CD4-positive, alpha-beta T cell treated with Interleukin-1 beta for 1 hour (primary cell): ENCODE measurements at regions not wholly inside any gene's neighbourhood (a gene's known extent, or its start where the extent isn't known, plus 50 kb on each side); places are given as distances from the start of the nearest gene placed in this dataset.
A peak's percentile ranks its signal among the peaks of the same experiment; 100 is the strongest.
"Not testable (repeated sequence)": the region's sequence is repeated elsewhere in the genome, so short reads cannot be mapped to it uniquely, and the experiment has no call there.

Source experiments
- DNase-seq, 2 donors: peaks; one replicate each; pipeline ENCODE4 v3.0.0-alpha.2; 2020 to 2022

DNA sequence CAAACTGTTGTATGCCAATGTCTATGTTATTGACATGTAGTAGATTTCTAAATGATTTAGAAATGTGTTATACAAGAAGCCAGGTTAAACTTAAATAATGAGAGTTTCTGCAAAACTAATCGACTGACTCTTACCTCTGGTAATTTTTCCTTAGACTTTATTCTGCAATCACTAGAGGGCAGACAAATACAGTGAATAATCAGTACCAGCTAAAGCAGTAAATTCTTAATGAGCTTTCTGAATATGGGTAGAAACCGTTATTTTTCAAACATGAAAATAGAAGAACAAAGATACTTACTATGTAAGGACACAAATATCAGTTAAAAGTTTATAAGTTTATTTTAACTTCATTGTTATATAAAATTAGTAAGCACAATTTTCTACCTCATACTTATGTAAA, 97.9 kb upstream of the RGS1 start:
- peak in 1 of 2 donors; percentile 55 for DNase-seq

DNA sequence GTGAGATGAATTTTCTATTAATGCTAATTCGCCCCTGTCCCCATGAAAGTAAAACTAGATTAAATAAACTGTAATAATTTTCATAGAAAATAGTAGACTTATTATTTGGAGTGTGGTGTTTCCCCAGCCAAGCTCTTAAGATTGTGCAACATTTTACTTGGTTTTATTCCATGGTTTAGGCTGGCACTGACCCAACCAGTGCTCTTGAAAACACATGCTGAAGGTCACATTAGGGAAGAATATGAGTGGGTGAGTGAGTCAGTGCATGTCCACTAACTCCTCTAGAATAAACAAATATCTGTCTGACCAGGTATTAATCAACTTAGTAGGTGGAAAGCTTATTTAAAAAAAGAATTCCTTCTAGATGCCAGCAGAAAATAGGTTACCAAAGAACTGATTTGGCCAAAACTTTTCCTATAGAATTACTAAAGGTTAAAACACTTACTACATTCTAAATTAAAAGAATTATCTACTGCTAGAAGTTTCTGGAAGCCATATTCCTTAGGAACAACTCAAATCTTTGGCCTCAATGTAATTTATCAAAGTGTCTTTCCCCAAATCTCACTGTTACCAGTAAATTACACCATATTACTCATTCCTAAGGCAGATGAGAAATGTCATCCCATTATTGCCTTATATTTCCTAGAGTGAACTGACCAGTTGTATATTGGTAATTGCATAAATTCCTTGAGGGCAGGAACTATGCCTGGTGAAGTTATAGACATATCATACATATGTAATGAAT, 89.7 kb upstream of the RGS1 start:
- no peak for DNase-seq

DNA sequence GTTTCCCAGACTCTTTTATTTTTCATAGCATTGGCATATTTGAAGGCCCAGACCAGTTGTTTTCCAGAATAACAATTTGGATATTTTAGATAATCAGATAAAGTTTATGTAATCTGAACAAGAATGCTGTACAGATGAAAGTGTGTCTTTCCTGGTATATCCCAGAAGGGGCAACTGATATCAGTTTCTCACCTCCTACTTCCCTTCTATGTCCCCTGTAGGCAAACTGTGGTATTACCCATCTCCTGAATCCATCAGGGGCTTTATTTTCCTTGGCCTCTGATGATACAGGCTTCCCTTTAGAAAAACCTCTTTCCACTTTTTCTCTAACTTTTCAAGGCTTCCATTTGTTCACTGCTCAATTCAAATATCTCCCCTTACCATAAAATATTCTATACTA, 87.5 kb upstream of the RGS1 start:
- no peak for DNase-seq

DNA sequence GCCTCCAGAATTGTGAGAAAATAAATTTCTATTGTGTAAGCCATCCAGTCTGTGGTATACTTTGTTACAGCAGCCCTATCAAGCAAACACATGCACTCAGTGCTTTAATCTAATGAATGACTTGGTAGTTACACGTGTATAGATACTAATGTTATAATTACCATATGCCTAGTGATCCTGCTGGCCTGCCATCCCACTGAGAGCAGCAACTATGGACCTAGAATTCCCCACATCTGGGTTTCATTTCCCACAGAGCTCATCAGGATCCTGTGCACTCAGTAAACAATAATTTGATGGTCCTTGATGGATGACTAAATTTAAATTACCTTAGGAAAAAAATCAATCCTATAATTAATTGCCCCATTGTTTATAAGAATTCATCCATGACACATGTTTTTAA, 86.5 kb upstream of the RGS1 start:
- DNase-seq, result no peak

DNA sequence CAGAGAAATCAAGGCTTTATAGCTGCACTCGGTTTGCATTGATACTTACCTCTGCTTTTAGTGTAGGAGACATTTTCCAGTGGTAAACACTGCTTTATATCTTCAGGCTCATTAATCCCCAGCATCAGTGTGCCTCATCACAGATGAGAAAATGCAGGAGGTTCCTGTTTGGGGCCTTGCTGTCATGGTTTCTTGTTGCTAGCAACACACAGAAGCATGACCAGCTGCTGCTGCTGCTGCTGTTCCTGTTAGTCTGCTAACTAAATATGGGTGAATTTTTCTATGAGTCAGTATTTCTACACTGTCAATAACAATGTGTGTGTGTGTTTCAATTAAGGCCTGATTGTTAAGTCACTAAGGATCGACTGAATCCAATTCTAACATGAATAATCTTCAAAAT, 85.8 kb upstream of the RGS1 start:
- DNase-seq, result peak in 1 of 2 donors; percentile 40

DNA sequence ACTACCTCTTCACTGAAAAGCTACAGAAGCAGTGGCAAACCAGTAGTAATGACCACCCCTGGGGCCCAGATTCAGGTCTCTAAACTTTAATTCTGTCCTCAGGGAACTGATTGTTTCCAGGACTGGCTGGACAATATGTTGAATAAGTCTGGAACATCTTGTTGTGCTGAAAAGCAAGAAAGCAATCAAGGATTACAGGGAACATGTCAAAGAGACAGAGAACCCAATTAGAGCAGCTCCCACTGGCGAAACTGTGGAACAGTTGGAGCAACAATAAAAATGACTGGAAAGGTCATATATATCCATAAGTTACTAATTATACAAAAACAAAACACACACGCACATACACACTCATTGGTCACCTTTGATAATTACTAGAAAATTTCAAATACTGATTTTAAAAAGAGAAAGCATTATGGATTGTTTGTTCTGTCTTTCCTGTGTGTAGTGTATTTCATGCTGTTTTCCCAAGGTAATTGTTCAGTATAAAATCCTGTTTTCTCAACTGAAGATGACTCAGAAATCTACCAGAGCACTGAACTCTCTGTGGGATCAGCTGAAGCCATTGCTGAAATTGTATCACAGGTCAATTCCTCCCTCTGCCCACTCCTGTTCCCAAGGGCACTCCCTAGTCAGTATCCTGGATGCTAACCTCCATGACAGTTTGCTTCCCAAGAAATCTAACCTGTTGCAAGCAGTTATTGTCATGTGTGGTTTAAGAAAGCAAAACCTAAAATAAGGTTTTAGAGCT, 83.6 kb upstream of the RGS1 start:
- no peak for DNase-seq

DNA sequence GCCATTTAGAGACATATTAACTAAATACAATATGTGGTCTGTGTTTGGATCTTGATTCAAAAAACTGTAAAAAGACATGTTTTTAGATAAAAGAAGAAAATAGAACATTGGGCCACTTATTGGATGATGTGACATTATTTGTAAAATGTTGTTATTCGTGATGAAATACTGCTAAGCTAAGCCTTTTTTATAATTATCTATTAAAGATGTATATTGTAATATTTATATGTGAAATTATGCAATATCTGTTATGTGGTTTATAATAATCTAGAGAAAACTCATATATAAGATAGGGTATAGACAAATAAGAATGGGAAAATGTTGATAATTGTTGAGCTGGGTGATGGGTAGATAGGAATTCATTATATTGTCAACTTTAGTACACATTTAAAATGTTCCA, 82.0 kb upstream of the RGS1 start:
- no peak for DNase-seq

DNA sequence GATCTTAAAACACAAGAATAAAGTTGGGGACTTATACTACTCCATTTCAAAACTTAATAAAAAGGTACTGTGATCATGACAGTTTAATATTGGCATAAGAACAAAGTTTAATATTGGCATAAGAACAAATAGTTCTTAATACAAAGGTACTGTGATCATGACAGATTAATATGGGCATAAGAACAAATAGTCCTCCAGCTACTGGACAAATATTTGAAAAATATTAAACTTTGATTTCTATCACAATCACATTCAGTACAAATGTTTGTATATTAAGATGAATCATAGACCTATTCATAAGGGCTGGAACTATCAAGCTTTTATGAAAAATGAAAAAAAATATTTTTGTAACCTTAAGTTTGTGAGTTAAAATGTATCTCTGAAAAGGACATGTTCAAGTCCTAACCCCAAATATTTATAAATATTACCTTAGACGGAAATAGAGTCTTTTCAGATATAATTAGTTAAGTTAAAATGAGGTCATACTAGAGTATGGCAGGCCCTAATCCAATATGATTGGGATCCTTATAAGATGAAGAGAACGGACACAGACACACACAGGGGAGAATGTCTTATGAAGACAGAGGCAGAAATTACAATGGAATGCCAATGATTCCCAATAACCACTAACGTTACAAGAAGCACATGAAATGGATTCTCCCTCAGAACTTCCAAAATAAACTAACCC, 79.1 kb upstream of the RGS1 start:
- DNase-seq, result no peak

DNA sequence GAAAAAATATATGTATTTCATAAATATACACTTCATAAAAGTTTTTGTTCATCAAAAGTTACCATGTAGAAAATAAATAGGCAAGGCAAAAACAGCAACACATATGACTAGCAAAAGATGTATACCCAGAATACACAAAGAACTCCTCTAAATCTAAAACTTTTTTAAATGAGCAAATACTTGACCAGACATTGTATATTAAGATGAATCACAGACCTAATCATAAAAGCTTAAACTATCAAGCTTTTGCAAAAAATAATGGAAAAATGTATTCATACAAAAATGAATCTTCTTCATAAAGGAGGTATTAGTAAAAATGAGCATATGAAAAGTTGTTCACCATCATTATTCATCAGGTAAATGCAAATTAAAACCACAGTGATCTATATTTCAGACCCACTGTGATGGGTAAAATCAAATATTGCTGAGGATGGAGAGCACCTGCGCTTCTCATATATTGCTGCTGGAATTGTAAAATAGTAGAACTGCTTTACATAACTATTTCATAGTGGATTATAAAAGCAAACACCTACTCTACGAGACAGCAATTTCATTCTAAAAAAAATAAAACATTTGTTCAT, 78.3 kb upstream of the RGS1 start:
- no peak for DNase-seq

DNA sequence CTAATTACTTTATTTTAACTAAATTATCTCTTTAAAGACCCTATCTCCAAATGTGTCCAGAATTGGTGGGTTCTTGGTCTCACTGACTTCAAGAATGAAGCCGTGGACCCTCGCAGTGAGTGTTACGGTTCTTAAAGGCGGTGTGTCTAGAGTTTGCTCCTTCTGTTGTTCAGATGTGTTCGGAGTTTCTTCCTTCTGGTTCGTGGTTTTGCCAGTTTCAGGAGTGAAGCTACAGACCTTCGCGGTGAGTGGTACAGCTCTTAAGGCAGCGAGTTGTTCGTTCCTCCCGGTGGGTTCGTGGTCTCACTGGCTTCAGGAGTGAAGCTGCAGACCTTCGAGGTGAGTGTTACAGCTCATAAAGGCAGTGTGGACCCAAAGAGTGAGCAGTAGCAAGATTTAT, 77.5 kb upstream of the RGS1 start:
- DNase-seq, result not testable (repeated sequence)

DNA sequence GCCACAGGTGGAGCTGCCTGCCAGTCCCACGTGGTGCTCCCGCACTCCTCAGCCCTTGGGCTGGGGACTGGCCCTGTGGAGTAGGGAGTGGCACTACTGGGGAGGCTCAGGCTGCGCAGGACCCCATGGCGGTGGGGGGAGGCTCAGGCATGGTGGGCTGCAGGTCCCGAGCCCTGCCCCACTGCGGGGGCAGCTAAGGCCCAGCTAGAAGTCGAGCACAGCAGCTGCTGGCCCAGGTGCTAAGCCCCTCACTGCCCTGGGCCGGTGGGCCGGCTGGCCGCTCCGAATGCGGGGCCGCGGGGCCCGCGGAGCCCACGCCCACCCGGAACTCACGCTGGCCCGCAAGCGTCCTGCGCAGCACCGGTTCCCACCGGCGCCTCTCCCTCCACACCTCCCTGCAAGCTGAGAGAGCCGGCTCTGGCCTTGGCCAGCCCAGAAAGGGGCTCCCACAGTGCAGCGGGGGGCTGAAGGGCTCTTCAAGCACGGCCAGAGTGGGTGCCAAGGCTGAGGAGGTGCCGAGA, 76.5 kb upstream of the RGS1 start:
- not testable (repeated sequence) for DNase-seq

DNA sequence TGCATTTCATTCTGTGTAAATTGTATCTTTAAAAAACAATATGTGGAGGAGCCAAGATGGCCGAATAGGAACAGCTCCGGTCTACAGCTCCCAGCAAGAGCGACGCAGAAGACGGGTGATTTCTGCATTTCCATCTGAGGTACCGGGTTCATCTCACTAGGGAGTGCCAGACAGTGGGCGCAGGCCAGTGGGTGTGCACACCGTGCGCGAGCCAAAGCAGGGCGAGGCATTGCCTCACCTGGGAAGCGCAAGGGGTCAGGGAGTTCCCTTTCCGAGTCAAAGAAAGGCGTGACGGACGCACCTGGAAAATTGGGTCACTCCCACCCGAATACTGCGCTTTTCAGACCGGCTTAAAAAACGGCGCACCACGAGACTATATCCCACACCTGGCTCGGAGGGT, 75.0 kb upstream of the RGS1 start:
- not testable (repeated sequence) for DNase-seq

DNA sequence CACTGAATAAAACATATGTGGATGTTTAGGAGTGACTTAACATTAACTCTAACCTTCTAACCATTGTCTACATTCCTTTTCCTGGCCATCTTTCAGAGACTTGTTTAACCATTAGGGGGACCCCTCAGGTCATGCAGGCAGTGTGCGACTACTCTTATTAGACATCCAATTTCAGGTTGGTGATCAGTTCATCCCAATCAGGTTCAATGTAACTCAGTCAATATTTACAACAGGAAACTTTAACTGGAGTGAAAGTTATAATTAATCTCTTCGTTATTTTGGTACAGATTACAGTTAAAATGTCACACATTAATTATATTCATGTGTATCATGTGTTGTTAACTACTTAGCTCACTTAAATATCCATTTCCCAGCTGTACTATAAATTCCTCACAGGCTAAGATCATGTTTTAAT, 68.8 kb upstream of the RGS1 start:
- DNase-seq, result peak in 1 of 2 donors; percentile 40

DNA sequence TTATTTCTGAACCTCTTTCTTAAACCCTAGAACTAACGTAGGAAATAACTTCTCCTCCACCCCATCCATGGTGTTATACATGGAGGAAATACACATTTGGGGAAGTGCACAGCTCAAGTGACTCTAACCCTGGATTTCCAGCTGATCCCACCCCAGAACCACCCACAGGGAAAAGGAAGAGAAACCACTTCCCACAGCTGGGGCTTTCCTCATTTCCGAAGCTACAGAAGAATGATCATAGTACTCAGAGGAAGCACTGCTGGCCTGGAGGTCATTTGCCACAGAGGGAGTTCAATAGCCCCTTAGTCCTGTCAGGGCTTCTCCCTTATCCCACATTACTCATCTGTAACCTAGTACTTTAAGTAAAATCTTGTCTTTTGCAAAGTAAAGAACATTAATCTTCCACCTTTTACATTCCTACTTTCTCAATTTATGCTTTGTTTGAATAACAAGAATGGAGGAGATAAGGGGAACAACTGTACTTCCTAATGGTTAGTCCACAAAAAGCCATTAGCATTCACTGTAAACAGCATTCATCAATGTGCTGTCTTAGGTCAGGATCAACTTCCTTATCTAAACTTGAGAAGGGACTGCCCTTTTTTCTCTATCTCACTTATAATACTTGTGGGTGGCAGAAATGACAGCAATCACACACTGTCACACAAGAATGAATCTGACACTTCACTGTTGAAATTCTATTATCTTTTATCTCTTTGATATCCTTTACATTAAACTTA, 63.0 kb upstream of the RGS1 start:
- DNase-seq, result peak in 1 of 2 donors; percentile 14

DNA sequence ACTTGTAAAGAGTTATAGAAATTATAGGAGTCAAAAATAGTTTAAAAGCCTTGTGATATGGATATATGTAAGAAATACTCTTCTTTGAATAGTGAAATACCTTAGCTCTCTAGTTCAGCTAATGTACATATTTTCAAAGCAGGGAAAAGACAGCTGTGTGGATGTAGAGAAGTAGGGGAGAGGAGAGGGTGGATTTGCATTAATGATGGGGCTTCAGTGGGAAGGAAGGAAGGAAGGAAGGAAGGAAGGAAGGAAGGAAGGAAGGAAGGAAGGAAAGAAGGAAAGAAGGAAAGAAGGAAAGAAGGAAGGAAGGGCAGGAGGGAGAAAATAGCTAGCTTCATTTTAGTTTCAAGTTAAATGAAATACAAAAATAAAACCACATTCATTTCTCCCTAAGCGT, 62.4 kb upstream of the RGS1 start:
- no peak for DNase-seq

DNA sequence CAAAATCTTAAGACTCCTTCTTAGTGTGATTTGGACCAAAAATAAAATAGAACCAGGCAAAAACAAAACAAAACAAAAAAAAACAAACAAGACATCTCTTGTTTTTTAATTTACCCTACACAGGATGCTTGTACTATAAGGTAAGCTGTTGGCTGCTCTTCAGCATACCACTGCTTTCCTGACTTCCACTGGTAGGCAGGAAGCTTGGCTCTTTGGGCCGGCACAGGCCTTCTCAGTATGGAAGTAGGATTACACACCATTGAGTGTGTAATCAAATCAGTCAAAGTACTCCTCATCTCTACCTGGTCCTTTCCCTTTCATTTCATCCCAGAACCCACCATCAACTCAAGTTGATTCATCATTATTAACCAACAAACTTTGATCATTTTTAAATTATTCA, 61.9 kb upstream of the RGS1 start:
- DNase-seq, result no peak

DNA sequence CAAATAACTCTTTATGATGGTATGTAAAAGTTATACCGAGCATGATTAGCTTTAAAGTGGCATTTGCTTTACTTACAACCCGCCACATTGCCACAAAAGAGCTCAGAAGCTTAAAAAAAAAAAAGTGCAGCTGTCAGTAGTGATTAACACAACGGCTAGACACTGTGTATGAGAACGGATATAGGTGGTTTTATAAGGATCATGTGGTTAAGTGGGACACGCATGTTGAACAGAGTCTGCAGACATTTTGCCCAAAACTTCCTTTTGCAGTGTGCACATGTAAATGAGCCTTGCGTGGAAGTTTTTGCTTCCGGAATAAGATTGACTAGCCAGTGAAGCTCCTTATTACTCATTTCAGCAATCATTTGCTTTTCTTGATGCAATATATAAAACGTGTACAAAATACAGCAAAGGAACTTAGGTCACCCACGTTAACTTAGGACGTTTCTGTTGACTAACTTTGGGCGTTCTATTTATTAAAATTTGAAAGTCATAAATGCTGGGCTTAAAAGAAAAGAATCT, 58.7 kb upstream of the RGS1 start:
- DNase-seq, result peak; percentile 78 to 79

DNA sequence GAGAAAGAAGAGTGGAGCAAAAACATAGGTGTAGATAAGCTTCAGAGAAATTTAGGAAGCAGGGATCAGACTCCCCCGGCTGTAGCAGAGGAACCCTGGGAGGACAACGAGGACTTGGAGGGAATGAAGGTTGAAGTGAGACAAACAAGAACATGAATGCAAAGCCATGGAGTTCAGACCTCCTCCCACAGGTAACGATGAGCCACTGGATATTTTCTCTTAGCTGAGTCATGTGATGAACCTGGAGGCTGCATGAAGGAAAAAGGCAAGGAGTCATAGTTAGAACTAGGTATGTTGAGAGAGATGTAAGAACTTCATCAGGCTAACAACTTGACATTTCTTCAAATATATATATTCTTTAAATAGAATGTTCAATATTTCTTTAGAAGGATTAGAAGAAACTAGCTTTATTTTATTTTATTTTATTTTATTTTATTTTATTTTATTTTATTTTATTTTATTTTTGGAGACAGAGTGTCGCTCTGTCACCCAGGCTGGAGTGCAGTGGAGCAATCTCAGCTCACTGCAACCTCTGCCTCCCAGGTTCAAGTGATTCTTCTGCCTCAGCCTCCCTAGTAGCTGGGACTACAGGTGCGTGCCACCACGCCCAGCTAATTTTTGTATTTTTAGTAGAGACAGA, 57.7 kb upstream of the RGS1 start:
- not testable (repeated sequence) for DNase-seq

DNA sequence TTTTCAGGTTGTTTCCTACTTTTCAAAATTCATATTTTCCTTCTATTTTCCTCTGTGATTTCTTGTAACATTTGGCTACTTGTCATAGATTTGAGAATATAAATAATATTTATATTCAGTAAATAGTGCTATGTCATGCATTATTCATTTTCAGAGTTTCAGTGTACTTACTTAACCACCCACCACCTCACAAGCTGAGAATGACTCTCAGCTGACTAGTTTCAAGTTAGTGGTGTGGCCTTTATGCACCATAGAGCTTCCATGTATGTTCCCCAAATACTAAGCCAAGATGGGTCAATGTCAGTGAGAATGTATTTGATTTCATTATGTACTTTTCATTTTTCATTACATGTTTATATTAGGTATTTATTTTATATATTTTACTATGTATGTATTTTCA, 56.9 kb upstream of the RGS1 start:
- no peak for DNase-seq

DNA sequence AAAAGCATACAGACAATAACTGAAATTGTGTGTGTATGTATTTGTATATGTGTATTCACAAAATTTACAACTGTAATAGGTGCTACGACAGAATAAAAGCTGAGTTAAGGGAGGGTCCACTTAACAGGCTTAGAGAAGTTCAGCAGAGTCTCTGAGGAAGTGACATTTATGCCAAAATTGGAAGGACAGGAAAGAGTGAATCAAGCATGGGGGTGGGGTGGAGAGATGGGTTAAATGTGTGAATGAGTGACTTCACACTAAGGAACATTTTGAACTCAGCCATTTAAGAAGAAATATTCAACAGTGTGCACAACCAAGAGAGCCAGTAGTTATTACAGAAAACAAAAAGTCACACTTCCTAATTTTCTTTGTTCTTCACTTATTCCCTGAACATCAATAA, 53.8 kb upstream of the RGS1 start:
- no peak for DNase-seq

DNA sequence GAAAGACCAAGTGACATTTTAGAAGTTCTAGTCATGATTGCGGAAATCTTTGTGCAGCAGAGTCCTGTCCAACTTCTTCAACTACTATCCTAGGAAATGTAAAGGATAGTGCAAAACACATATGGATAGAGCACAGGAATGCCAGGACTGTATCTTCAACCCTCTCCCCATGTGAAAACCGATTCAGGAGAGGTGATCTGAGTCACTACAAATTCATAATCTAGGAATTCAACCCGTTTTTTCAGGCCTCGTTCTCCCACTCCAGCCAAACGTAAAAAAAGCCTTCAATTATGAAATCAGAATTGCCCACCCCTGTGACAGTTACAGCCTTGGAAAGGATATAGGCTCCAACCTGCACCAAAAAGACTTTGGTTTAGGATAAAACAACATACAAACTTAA, 52.9 kb upstream of the RGS1 start:
- no peak for DNase-seq

DNA sequence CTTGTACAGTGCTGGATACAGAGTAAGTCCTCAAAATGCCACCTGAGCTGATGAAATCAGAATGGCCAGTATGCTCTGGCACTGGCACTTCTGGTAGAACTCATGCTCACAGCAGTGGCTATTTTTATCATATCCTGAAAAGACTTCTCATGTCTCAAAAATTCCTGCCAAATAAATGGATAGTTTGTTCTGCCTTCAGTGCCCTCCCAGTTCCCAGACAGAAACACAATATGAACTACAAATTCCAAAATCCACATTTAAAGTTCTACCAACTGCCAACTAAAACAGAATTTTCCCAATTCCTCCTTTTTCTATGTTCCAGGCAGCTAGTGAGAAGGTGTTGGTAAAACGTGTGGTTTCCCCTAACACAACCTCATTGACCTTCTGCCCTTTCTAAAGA, 51.4 kb upstream of the RGS1 start:
- DNase-seq, result no peak
